Stimulated activated CD4-positive, alpha-beta T cell treated with anti-CD3 and anti-CD28 coated beads, Interleukin-1b, Interleukin-23, amount 100 ng/mL, for 4 hours (primary cell): ENCODE measurements at regions not wholly inside any gene's neighbourhood (a gene's known extent, or its start where the extent isn't known, plus 50 kb on each side); places are given as distances from the start of the nearest gene placed in this dataset.
"Not testable (repeated sequence)": the region's sequence is repeated elsewhere in the genome, so short reads cannot be mapped to it uniquely, and the experiment has no call there.

ENCODE experiments used
- DNase-seq, 2 donors: peaks; one replicate each; pipeline ENCODE4 v3.0.0-alpha.2; 2020; ENCODE audit warnings: low read depth in 2 of 2

GRCh38 chr12:25424211-25424731 is 128.8 kb downstream of the LMNTD1 start:
- no peak for DNase-seq

GRCh38 chr12:25423355-25424050 is 129.6 kb downstream of the LMNTD1 start:
- DNase-seq, result no peak

DNA sequence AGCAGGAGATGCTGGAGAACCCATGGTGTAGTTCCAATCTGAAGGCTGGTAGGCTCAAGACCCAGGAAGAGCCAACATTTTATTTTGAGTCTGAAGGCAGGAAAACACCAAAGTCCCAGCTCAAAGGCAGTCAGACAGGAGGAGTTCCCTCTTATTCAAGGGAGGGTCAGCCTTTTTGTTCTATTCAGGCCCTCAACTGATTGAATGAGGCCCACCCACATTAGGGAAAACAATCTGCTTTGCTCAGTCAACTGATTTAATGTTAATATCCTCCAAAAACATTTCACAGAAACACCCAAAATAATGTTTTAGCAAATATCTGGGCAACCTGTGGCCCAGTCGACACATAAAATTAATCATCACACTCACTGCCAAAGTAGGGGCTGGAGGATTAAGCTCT is 130.8 kb downstream of the LMNTD1 start:
- DNase-seq, result no peak

- DNase-seq, result no peak
Measured at GRCh38 chr12:25421651-25422167, 131.4 kb downstream of the LMNTD1 start.

DNA sequence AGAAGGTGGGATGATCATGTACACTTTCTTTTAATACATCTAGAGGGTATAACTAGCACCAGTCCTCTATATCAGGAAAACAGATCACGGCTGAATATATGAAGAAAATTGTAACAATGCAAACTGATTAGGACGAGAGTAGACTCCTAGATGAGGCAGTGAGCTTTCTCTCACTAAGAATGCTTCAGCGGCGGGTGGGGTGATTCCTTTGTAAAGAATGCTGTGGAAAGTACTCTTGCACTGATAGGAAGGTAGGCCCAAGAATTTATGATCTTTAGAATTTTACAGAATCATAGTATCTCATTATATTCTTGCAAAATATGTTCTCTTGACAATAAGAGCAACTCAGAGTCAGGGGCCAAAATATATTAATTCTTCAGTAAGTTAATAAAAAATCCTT is 133.0 kb downstream of the LMNTD1 start:
- no peak for DNase-seq

DNA sequence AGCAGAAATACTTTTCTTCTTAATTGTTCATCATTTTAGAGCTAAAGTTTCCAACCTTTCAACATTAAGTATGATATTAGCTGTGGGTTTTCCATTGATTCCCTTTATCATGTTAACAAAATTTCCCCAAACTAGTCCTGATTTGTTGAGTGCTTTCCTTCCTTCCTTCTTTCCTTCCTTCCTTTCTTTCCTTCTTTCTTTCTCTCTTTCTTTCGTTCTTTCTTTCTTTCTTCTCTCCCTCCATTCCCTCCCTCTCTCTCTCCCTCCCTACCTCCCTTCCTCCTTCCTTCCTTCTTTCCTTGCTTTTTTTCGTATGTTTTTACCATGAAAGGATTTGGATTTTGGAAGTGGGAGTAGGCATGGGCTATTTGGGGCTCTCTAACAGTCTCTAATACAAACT is 133.5 kb downstream of the LMNTD1 start:
- DNase-seq, result no peak

DNA sequence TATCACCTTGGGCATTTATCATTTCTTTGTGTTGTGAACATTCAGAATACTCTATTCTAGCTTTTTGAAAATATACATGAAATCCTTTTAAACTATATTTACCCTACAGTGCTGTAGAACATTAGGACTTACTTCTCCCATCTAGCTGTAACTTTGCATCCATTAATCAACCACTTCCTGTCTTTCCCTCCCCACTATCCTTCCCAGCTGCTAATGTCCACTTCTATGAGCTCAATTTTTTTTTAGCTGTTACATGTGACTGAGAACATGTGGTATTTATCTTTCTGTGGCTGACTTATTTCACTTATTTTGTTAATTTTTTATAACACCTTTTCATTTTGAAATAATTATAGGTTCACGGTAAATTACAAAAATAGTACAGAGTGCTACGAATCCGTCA is 136.0 kb downstream of the LMNTD1 start:
- no peak for DNase-seq

GRCh38 chr12:25416516-25416915 is 136.6 kb downstream of the LMNTD1 start:
- DNase-seq, result no peak

DNA sequence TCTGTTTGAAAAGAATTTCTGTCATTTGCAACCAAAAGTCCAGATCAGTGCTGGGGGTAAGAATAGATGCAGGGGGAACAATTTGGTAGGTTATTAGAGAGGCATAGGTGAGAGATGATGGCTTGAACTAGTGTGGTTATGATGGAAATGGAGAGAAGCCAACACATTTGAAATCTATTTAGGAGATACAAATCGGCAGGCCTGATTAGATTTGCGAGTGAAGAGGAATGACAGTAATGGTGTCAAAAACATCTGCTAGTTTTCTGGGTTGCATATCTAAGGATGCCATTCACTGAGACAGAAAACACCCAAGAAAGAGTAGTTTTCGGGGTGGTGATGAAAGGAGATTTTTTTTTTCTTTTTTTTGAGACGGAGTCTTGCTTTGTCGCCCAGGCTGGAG is 138.1 kb downstream of the LMNTD1 start:
- no peak for DNase-seq

DNA sequence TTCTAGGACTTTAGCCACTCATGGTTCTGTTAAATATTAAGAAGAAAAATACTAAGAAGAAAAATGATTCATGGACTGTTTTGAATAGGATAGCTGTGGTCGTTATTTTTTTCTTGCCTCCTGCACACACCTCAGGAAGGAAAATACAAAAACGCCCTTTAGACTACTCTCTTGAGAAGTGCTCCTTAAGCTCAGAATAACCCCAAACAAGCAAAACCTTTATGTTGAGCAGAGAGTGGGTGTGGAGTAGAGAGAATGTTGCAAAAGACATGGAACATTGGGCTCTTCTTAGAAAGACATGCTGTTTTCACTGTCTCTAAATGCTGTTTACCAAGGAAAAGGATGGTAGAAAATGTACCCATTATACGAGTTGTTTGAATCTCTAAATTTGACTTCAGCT is 140.3 kb downstream of the LMNTD1 start:
- no peak for DNase-seq

DNA sequence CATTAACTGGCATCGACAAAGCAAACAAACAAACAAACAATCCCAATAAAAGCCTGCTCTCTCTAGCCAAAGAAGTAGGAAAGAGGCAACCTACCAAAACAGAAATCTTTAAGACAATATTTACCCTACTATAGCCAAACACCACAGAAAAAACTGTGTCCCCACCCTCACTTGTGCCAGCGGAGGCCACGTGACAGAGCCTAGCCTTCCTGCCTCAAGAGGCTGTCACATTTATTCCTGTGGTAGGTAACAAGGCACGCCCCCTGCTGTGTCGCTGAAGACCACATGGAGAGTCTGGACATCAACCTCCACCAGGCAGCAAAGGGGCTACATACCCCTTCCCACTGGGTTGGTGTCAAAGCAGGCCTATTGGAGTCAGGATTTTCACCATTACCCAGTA is 148.1 kb downstream of the LMNTD1 start:
- no peak for DNase-seq

DNA sequence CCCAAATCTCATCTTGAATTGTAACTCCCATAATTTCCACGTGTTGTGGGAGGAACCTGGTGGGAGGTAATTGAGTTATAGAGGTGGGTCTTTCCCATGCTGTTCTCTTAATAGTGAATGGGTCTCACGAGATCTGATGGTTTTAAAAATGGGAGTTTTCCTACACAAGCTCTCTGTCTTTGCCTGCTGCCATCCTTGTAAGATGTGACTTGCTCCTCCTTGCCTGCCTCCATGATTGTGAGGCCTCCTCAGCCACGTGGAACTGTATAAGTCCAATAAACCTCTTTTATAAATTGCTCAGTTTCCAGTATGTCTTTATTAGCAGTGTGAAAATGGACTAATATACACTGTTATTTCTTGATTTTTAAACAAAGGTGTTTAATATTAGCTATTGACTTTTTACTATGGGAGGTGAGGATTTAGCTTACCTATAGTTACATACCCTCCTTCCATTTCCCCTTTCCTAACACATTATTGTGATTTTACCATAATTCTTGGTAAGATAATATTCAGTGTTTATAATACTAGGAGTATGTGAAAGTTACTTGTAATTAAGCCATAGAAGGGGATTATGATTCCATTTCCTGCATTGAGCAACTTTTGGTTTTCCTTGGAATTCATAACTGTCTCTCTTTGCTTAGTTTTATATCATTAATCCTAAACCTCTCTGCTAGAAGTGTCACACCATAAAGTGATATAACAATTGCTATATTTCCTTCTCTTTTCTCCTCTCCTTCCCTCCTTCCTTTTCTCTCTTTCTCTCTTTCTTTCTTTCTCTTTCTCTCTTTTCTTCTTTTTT is 151.0 kb upstream of the KRAS start:
- DNase-seq, result no peak

DNA sequence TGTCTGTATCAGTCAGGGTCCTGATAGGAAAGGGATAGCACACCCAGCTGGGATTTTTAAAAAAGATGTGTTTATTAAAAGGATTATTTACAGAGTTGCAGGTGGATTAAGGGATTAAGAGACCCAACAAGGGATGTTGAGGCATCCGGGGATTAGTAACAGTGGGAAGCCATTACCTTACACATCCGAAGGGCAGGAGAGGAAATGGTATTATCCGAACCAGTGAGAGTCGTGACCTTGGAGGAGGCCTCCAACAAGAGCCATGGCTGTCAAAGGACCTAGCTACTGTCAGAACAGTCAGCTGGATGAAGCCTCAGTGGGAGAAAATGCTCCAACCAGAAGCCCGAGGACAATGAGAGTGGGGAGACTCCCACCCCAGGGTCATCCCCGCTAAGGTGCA is 146.3 kb upstream of the KRAS start:
- no peak for DNase-seq

DNA sequence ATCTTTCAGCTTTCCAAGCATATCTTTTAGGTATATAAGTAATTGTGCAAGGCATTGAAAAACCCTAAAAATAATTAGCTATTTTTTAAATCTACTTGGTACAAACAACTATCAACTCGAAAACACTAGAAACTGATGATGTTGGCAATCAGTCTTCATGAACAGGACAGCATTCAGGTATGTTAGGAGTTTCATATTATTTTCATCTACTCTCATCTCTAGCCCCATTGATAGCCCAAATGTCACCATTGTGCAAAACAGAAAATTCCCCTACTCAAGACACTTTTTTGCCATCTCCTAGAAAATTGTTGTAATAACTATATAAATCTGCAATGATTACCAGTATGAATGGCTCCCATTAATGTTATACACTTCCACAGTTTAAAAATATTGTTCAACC is 144.5 kb upstream of the KRAS start:
- no peak for DNase-seq

GRCh38 chr12:25394775-25395174 is 144.0 kb upstream of the KRAS start:
- not testable (repeated sequence) for DNase-seq

DNA sequence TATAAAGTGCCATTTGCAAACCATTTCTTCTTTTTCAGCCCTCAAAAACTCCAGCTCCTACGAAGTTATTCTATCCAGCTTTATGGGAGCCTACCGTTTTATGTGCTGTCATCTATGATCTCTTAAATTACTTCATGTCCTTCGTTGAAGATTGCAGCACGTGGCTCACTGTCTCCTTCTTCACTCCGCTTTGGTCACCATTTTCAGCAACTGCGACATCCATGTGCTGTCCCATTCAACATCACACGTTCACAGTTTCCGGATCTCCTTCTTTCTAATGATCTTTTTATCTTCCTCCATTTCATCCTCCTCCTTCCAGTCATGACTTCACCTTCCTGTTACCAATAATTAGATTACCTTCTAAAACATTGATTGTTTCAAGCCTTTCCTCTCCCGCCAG is 143.3 kb upstream of the KRAS start:
- no peak for DNase-seq

DNA sequence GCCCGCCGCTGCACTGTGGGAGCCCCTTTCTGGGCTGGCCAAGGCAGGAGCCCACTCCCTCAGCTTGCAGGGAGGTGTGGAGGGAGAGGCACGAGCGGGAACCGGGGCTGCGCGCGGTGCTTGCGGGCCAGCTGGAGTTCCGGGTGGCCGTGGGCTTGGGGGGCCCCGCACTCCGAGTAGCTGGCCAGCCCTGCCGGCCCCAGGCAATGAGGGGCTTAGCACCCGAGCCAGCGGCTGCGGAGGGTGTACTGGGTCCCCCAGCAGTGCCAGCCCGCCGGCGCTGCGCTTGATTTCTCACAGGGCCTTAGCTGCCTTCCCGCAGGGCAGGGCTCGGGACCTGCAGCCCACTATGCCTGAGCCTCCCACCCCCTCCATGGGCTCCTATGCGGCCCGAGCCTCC is 140.6 kb upstream of the KRAS start:
- not testable (repeated sequence) for DNase-seq

DNA sequence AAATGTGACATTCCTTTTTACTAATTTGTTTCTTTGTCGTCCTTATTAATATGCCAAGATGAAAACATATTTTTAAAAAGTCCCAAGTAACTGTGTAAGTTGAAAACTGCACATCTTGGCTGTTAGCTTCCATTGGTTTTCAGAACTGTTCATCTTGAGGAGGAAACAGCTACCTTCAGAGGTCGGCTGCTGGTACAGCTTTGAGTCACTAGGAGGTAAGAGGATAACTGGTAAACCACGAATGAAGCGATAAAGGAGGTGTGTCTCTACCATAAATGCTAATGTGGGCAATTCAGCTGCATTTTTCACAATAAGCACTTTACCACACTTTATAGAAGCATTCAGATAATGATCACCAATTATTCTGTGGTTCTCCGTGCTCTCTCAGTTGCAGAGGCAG is 137.5 kb upstream of the KRAS start:
- DNase-seq, result no peak

DNA sequence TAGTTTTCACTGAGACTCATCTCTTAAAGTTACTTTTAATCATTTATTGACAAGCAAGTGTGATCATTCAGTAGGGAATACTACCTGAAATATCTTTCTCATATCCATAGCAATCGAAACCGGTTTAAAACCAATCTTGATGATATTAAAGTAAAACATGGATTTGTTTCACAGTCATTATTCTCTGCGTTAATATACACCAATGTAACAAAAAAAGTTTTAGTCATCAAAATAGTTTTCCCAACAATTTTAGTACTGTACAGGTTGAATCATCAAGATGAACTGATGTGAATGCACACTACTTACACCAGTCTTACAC is 137.0 kb upstream of the KRAS start:
- no peak for DNase-seq

- peak; percentile 37 to 82 for DNase-seq
Measured at GRCh38 chr12:25386831-25387731, 136.4 kb upstream of the KRAS start.

GRCh38 chr12:25384893-25385248 is 134.1 kb upstream of the KRAS start:
- no peak for DNase-seq
